ENCODE measurements at regions not wholly inside any gene's neighbourhood (a gene's known extent, or its start where the extent isn't known, plus 50 kb on each side); places are given as distances from the start of the nearest gene placed in this dataset.

DNA sequence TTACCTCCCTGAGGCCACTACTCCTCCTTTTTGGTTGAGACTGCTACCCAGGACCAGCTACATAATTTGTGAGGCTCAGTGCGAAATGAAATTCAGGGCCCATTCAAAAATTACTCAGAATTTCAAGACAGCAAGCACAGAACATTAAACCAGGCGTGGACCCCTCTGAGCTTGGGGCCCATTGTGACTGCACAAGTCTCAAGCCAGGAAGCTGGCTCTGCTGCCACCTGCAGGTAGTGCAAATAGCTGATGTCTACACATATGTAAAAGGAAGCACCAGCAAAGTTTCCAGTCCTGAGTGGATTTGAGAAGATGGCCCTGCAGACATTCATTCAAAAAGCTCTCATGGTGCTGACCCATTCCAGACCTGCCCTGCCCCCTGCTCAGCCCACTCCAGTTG is 213.4 kb upstream of the LNX1 start:
- Histone ChIP-seq H3K9me3 (no peaks in the 10 kb centered on the region), H3K4me3 (no peak overlapping the region), H3K27me3 (no peaks in the 10 kb centered on the region), H3K27ac (no peak overlapping the region), H3K36me3 (ENCODE audit: low read depth, missing control alignments) (no peaks in the 10 kb centered on the region), H3K4me1 (no peaks in the 10 kb centered on the region)
- 50% methylated on average over 2 of the region's 2 CpGs for WGBS, 2 donors
- intact Hi-C loops (cut with DNase I; ENCODE audit: low total_unique reads): no loop called here
- no peak for TF ChIP-seq POLR2A (IDR thresholded peaks at IDR 0.05)
- TF ChIP-seq, protein P1, sequence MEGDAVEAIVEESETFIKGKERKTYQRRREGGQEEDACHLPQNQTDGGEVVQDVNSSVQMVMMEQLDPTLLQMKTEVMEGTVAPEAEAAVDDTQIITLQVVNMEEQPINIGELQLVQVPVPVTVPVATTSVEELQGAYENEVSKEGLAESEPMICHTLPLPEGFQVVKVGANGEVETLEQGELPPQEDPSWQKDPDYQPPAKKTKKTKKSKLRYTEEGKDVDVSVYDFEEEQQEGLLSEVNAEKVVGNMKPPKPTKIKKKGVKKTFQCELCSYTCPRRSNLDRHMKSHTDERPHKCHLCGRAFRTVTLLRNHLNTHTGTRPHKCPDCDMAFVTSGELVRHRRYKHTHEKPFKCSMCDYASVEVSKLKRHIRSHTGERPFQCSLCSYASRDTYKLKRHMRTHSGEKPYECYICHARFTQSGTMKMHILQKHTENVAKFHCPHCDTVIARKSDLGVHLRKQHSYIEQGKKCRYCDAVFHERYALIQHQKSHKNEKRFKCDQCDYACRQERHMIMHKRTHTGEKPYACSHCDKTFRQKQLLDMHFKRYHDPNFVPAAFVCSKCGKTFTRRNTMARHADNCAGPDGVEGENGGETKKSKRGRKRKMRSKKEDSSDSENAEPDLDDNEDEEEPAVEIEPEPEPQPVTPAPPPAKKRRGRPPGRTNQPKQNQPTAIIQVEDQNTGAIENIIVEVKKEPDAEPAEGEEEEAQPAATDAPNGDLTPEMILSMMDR (IDR thresholded peaks at IDR 0.05): no peak
- peak; percentile 36 for DNase-seq

GRCh38 chr4:53802500-53802899 is 211.2 kb upstream of the LNX1 start:
- intact Hi-C loops (cut with DNase I; ENCODE audit: low total_unique reads): no loop called here
- no peak for DNase-seq
- WGBS, 2 donors: 48 to 78% methylated on average over 2 of the region's 2 CpGs

DNA sequence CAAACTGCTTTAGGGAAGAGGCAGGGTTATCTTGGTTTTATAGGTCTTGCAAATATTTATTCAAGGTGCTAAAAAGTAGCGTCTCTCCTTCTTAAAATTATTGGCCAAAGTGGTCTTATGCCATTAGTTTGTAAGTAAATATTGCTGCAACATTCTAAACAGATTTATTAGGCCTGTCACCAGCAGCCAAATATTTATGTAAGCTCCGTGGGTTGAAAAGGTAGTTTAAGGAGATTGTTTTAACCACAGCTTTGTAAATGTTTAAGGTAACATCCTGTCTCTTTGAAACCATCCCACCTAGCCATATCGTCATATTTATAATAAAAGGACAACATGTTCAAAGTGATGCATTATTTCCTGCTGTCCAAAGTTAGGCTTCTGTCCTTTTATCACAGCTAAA is 210.1 kb upstream of the LNX1 start:
- TF ChIP-seq POLR2A (IDR thresholded peaks at IDR 0.05): no peak
- TF ChIP-seq, protein P1 (IDR thresholded peaks at IDR 0.05): no peak
- H3K27ac ChIP-seq: no peak overlapping the region
- no peaks in the 10 kb centered on the region for H3K36me3 ChIP-seq (ENCODE audit: low read depth, missing control alignments)
- intact Hi-C loops (cut with DNase I; ENCODE audit: low total_unique reads): no loop called here
- H3K9me3 ChIP-seq: no peaks in the 10 kb centered on the region
- WGBS, 2 donors: 76 to 77% methylated on average over 3 of the region's 3 CpGs
- no peaks in the 10 kb centered on the region for H3K4me1 ChIP-seq
- no peak for DNase-seq
- H3K27me3 ChIP-seq: no peaks in the 10 kb centered on the region
- no peak overlapping the region for H3K4me3 ChIP-seq

More at GRCh38 chr4:53802500-53802899, 211.2 kb upstream of the LNX1 start:
- Histone ChIP-seq H3K9me3 (no peaks in the 10 kb centered on the region), H3K27ac (no peak overlapping the region), H3K4me1 (no peaks in the 10 kb centered on the region), H3K27me3 (no peaks in the 10 kb centered on the region), H3K4me3 (no peak overlapping the region), H3K36me3 (ENCODE audit: low read depth, missing control alignments) (no peaks in the 10 kb centered on the region)
- no peak for TF ChIP-seq POLR2A (IDR thresholded peaks at IDR 0.05)
- TF ChIP-seq, protein P1 (IDR thresholded peaks at IDR 0.05): no peak

DNA sequence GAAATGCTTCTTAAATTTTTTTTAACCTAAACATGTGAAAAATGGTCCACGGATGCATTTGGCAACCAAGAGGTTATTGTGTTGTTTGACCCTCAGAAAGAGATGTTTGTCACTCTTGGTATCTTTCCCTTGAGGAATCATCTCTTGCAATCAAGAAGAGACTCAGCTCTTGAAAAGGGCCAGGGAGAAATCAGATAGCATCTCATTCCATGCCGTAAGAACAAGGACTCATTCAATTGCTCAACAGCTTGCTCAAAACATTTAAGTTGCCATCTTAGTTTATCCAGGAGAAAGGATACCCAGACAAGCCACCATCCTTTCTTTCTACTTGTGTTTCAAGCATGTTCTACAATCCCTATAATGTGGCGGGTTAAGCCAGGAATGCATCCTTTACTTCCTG is 209.5 kb upstream of the LNX1 start:
- H3K27me3 ChIP-seq: no peaks in the 10 kb centered on the region
- H3K36me3 ChIP-seq (ENCODE audit: low read depth, missing control alignments): no peaks in the 10 kb centered on the region
- DNase-seq: no peak
- H3K4me1 ChIP-seq: no peaks in the 10 kb centered on the region
- no peak overlapping the region for H3K27ac ChIP-seq
- intact Hi-C loops (cut with DNase I; ENCODE audit: low total_unique reads): no loop called here
- no peak overlapping the region for H3K4me3 ChIP-seq
- H3K9me3 ChIP-seq: no peaks in the 10 kb centered on the region
- TF ChIP-seq, protein P1 (IDR thresholded peaks at IDR 0.05): no peak
- TF ChIP-seq POLR2A (IDR thresholded peaks at IDR 0.05): no peak
- WGBS, 2 donors: 75 to 88% methylated on average over 3 of the region's 3 CpGs

- Histone ChIP-seq H3K27ac (no peak overlapping the region), H3K36me3 (ENCODE audit: low read depth, missing control alignments) (no peaks in the 10 kb centered on the region), H3K9me3 (no peaks in the 10 kb centered on the region), H3K27me3 (no peaks in the 10 kb centered on the region), H3K4me3 (no peak overlapping the region), H3K4me1 (no peaks in the 10 kb centered on the region)
- TF ChIP-seq, protein P1 (IDR thresholded peaks at IDR 0.05): no peak
- TF ChIP-seq POLR2A (IDR thresholded peaks at IDR 0.05): no peak
- DNase-seq: no peak
- intact Hi-C loops (cut with DNase I; ENCODE audit: low total_unique reads): no loop called here
- WGBS, 2 donors: 91 to 97% methylated on average over 4 of the region's 4 CpGs
Observed at GRCh38 chr4:53793096-53793495, 201.8 kb upstream of the LNX1 start.
